ENCODE measurements at regions not wholly inside any gene's neighbourhood (a gene's known extent, or its start where the extent isn't known, plus 50 kb on each side); places are given as distances from the start of the nearest gene placed in this dataset.

- no peak for TF ChIP-seq POLR2AphosphoS5 (IDR thresholded peaks at IDR 0.05)
- no peak for TF ChIP-seq CTCF (IDR thresholded peaks at IDR 0.05)
These were observed 867.9 kb upstream of the POU3F3 start for GRCh38 chr2:103986001-103986400.
